ENCODE measurements at regions not wholly inside any gene's neighbourhood (a gene's known extent, or its start where the extent isn't known, plus 50 kb on each side); places are given as distances from the start of the nearest gene placed in this dataset.

- TF ChIP-seq CTCF (IDR thresholded peaks at IDR 0.05; ENCODE audit: poor library complexity, severe bottlenecking): no peak
- DNase-seq (ENCODE audit: low spot score) (no peak), ATAC-seq (ENCODE audit: low read depth) (no peak; the same call in 2 of the 3 replicates)
- Histone ChIP-seq H3K27ac (ENCODE audit: poor library complexity, severe bottlenecking) (peak overlapping the region; percentile 44), H3K4me1 (ENCODE audit: insufficient read depth, poor library complexity, severe bottlenecking) (peaks cover 38% of the 10 kb centered on the region), H3K27me3 (ENCODE audit: insufficient read depth, poor library complexity, severe bottlenecking) (no peaks in the 10 kb centered on the region), H3K36me3 (ENCODE audit: low read depth) (no peaks in the 10 kb centered on the region), H3K9me3 (ENCODE audit: severe bottlenecking) (no peaks in the 10 kb centered on the region), H3K4me3 (ENCODE audit: severe bottlenecking) (no peak overlapping the region)
Observed at GRCh38 chr13:105972306-105972721, 563.1 kb downstream of the EFNB2 start.

DNA sequence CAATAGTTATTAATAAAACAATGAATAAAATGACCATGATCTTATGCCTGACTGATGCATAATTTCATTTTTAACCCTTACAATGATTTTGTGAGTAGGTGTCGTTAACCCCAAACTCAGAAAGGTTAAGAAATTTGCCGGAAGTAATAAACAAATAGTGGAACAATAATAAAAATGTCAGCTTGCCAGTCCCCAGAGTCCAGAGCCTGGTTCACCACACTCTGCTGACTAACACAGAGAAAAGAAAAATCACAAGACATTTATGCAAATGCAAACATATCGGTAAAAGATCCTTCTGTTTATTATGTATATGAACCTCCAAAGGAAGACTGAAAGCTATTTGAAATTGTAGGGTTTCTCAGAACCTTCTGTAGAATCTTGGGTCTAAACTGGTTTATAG is 563.7 kb downstream of the EFNB2 start:
- Histone ChIP-seq H3K36me3 (ENCODE audit: low read depth) (no peaks in the 10 kb centered on the region), H3K27me3 (ENCODE audit: insufficient read depth, poor library complexity, severe bottlenecking) (no peaks in the 10 kb centered on the region), H3K9me3 (ENCODE audit: severe bottlenecking) (no peaks in the 10 kb centered on the region), H3K4me3 (ENCODE audit: severe bottlenecking) (no peak overlapping the region), H3K27ac (ENCODE audit: poor library complexity, severe bottlenecking) (peak overlapping the region; percentile 44), H3K4me1 (ENCODE audit: insufficient read depth, poor library complexity, severe bottlenecking) (peaks cover 38% of the 10 kb centered on the region)
- ATAC-seq (ENCODE audit: low read depth): no peak
- TF ChIP-seq CTCF (IDR thresholded peaks at IDR 0.05; ENCODE audit: poor library complexity, severe bottlenecking): no peak
- no peak for DNase-seq (ENCODE audit: low spot score)

DNA sequence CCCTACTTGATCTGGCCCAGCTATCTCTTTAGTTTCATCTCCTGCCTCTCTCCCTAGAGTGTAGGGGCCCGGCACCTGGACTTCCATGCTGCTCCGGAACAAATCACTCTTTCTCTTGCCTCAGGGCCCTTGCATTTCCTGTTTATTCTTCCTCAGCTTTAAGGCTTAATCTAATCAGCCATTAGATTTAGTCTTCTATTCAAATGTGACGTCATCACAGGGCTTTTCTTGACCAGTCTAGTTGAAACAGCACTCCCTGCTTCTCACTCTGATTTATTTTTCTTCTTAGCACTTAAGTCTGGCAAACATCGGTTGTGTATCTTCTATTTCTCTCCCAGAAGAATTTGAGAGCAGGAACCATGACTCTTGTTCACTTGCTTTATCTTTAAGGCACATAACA is 564.1 kb downstream of the EFNB2 start:
- ATAC-seq (ENCODE audit: low read depth): no peak
- Histone ChIP-seq H3K4me1 (ENCODE audit: insufficient read depth, poor library complexity, severe bottlenecking) (peaks cover 38% of the 10 kb centered on the region), H3K4me3 (ENCODE audit: severe bottlenecking) (no peak overlapping the region), H3K9me3 (ENCODE audit: severe bottlenecking) (no peaks in the 10 kb centered on the region), H3K27me3 (ENCODE audit: insufficient read depth, poor library complexity, severe bottlenecking) (no peaks in the 10 kb centered on the region), H3K27ac (ENCODE audit: poor library complexity, severe bottlenecking) (peak overlapping the region; percentile 44), H3K36me3 (ENCODE audit: low read depth) (no peaks in the 10 kb centered on the region)
- no peak for DNase-seq (ENCODE audit: low spot score)
- TF ChIP-seq CTCF (IDR thresholded peaks at IDR 0.05; ENCODE audit: poor library complexity, severe bottlenecking): no peak

DNA sequence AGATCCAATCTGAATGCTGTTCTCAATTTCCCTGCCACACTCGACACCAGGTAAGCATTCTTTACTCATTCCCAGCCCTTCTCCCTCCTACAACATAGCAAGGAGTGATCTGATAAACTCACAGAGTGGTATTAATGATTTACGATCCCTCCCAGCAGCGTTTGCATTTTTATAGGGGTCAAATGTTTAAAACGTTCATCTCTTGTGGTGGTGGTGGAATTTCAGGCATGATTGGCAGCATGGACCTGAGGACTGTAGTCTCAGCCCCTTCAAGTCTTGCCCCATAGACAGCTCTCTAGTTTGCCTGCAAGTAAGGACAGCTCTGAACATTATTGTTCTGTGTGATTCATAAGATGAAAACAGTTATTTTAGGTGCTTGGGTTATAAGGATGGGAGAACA is 565.7 kb downstream of the EFNB2 start:
- Histone ChIP-seq H3K27ac (ENCODE audit: poor library complexity, severe bottlenecking) (peak overlapping the region; percentile 43), H3K4me1 (ENCODE audit: insufficient read depth, poor library complexity, severe bottlenecking) (peaks cover 38% of the 10 kb centered on the region), H3K27me3 (ENCODE audit: insufficient read depth, poor library complexity, severe bottlenecking) (no peaks in the 10 kb centered on the region), H3K4me3 (ENCODE audit: severe bottlenecking) (no peak overlapping the region), H3K36me3 (ENCODE audit: low read depth) (no peaks in the 10 kb centered on the region), H3K9me3 (ENCODE audit: severe bottlenecking) (no peaks in the 10 kb centered on the region)
- DNase-seq (ENCODE audit: low spot score) (no peak), ATAC-seq (ENCODE audit: low read depth) (peak; percentile 89)
- no peak for TF ChIP-seq CTCF (IDR thresholded peaks at IDR 0.05; ENCODE audit: poor library complexity, severe bottlenecking)

DNA sequence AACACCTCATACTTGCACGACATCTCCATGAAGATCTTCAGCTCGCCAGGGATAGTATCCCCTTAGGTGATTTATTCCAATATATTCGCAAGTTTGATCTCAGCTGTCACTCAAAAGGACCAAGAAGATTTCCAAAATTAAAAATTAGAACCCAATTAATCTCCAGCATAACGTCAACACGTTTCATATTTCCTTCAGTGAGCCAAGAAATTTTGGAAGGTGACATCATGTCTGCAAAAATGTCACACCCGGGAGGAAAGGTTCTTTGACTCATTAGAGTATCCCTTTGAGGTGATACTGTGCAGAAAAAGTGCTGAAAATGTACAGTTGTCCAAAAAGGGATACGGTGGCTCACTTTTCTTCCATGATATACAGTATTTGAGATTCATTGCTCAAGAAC is 569.6 kb downstream of the EFNB2 start:
- Histone ChIP-seq H3K4me1 (ENCODE audit: insufficient read depth, poor library complexity, severe bottlenecking) (peaks cover 12% of the 10 kb centered on the region), H3K27me3 (ENCODE audit: insufficient read depth, poor library complexity, severe bottlenecking) (no peaks in the 10 kb centered on the region), H3K36me3 (ENCODE audit: low read depth) (no peaks in the 10 kb centered on the region), H3K27ac (ENCODE audit: poor library complexity, severe bottlenecking) (no peak overlapping the region), H3K4me3 (ENCODE audit: severe bottlenecking) (no peak overlapping the region), H3K9me3 (ENCODE audit: severe bottlenecking) (no peaks in the 10 kb centered on the region)
- no peak for TF ChIP-seq CTCF (IDR thresholded peaks at IDR 0.05; ENCODE audit: poor library complexity, severe bottlenecking)
- ATAC-seq (ENCODE audit: low read depth): no peak
- DNase-seq (ENCODE audit: low spot score): no peak

All from RWPE2 (cell line).